ENCODE measurements at regions not wholly inside any gene's neighbourhood (a gene's known extent, or its start where the extent isn't known, plus 50 kb on each side); places are given as distances from the start of the nearest gene placed in this dataset.

- TF ChIP-seq CTCF (conservative IDR thresholded peaks at IDR 0.05; ENCODE audit: low read depth, low read length) (no peak), EZH2 (IDR thresholded peaks at IDR 0.05; ENCODE audit: borderline replicate concordance, low read depth, low read length, poor library complexity, severe bottlenecking) (no peak)
Measured at GRCh38 chr5:68845131-68845530, 248.7 kb upstream of the SLC30A5 start.

All from A673 (cell line).